Psoas muscle (tissue), 7 donors: ENCODE measurements at regions not wholly inside any gene's neighbourhood (a gene's known extent, or its start where the extent isn't known, plus 50 kb on each side); places are given as distances from the start of the nearest gene placed in this dataset.

ENCODE experiments used
- ATAC-seq, 4 donors: fragments of 200-7000 bp; cut with Tn5 transposase; one replicate each; pipeline ENCODE4 v1.9.1; 2020; ENCODE audit warnings: moderate library complexity in 3 of 4, mild to moderate bottlenecking in 2 of 4
- DNase-seq, 2 donors: peaks; one replicate each; pipeline ENCODE4 v3.0.0-alpha.2; 2020
- H3K27ac ChIP-seq: fragments of 200-600 bp; one replicate; pipeline ENCODE4 v1.8.0; 2022
- H3K27me3 ChIP-seq, 3 donors: fragments of 200-600 bp in 1 of 3; one replicate each; pipeline versions ENCODE4 v1.6.1 to v1.8.0; 2013 to 2022; ENCODE audit warnings: low read length in 2 of 3, mild to moderate bottlenecking in 2 of 3, moderate library complexity in 1 of 3; ENCODE audit not compliant: insufficient read depth in 3 of 3
- H3K36me3 ChIP-seq, 2 donors: fragments of 200-600 bp in 1 of 2; one replicate each; pipeline versions ENCODE4 v1.6.1 to v1.8.0; 2013 to 2022; ENCODE audit warnings: low read depth in 1 of 2, mild to moderate bottlenecking in 1 of 2, moderate library complexity in 1 of 2; ENCODE audit not compliant: insufficient read depth in 1 of 2
- H3K4me1 ChIP-seq: fragments of 200-600 bp; one replicate; pipeline ENCODE4 v1.8.0; 2022
- H3K4me3 ChIP-seq: fragments of 200-600 bp; one replicate; pipeline ENCODE4 v1.8.0; 2022; ENCODE audit warnings: mild to moderate bottlenecking
- H3K9me3 ChIP-seq: fragments of 200-600 bp; one replicate; pipeline ENCODE4 v1.8.0; 2022
- WGBS, 3 donors: extraction: QIAGEN DNeasy Blood & Tissue Kit; methylation state at CpG; one replicate each; pipeline versions ENCODE4 v1.1.6 to v1.1.7; 2013; 5-methylcytosine and 5-hydroxymethylcytosine counted together
- intact Hi-C, 2 donors: fragments of 100-400 bp; cut with DNase I; formaldehyde crosslinking; loops; one replicate each; pipeline versions ENCODE4 v1.11.0 to v1.14.2; 2022
- TF ChIP-seq, protein P1 (sequence below): fragments of 200-600 bp; IDR thresholded peaks from one replicate; pipeline ENCODE4 v1.8.0; 2022; ENCODE audit warnings: antibody characterized with exemption
- donor health status: healthy with polysubstance abuse.
- donor health status: DM: no; HTN: no; CAD: no; lungs with moderate emphysema.
- donor health status: Bipolar disorder and iron deficiency.
- donor health status: healthy.
- donor health status: DM: yes; HTN: yes; CAD: no.
- donor health status: DM: no; HTN: no; CAD: no.
- donor health status: DM: yes; HTN: yes; CAD: no.

GRCh38 chr15:96692826-96693225, 362.3 kb downstream of the NR2F2 start:
- Histone ChIP-seq H3K4me3 (no peak overlapping the region), H3K27me3 (peaks cover 0 to 3% (median 0%) of the 10 kb centered on the region in 3 donors), H3K9me3 (no peaks in the 10 kb centered on the region), H3K36me3 (no peaks in the 10 kb centered on the region), H3K4me1 (no peaks in the 10 kb centered on the region), H3K27ac (no peak overlapping the region)
- no peak for DNase-seq
- WGBS, 3 donors = 48 to 61% (median 59%) methylated on average over 7 of the region's 7 CpGs
- ATAC-seq = no peak
- TF ChIP-seq, protein P1, sequence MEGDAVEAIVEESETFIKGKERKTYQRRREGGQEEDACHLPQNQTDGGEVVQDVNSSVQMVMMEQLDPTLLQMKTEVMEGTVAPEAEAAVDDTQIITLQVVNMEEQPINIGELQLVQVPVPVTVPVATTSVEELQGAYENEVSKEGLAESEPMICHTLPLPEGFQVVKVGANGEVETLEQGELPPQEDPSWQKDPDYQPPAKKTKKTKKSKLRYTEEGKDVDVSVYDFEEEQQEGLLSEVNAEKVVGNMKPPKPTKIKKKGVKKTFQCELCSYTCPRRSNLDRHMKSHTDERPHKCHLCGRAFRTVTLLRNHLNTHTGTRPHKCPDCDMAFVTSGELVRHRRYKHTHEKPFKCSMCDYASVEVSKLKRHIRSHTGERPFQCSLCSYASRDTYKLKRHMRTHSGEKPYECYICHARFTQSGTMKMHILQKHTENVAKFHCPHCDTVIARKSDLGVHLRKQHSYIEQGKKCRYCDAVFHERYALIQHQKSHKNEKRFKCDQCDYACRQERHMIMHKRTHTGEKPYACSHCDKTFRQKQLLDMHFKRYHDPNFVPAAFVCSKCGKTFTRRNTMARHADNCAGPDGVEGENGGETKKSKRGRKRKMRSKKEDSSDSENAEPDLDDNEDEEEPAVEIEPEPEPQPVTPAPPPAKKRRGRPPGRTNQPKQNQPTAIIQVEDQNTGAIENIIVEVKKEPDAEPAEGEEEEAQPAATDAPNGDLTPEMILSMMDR = no peak
- intact Hi-C loops = no loop called here

GRCh38 chr15:96693515-96693914, 363.0 kb downstream of the NR2F2 start:
- ATAC-seq = no peak
- no peak overlapping the region for H3K4me3 ChIP-seq
- TF ChIP-seq, protein P1 = no peak
- no peaks in the 10 kb centered on the region for H3K36me3 ChIP-seq
- no peaks in the 10 kb centered on the region for H3K4me1 ChIP-seq
- intact Hi-C loops = no loop called here
- H3K27me3 ChIP-seq = peaks cover 0 to 3% (median 0%) of the 10 kb centered on the region in 3 donors
- H3K9me3 ChIP-seq = no peaks in the 10 kb centered on the region
- DNase-seq = no peak
- 81 to 90% (median 87%) methylated on average over 2 of the region's 2 CpGs for WGBS, 3 donors
- H3K27ac ChIP-seq = no peak overlapping the region

- Histone ChIP-seq H3K27me3 (peaks cover 0 to 3% (median 0%) of the 10 kb centered on the region in 3 donors), H3K4me1 (no peaks in the 10 kb centered on the region), H3K27ac (no peak overlapping the region), H3K4me3 (no peak overlapping the region), H3K9me3 (no peaks in the 10 kb centered on the region), H3K36me3 (no peaks in the 10 kb centered on the region)
- intact Hi-C loops = no loop called here
- TF ChIP-seq, protein P1 = no peak
- 41 to 52% (median 51%) methylated on average over 4 of the region's 4 CpGs for WGBS, 3 donors
- ATAC-seq (no peak), DNase-seq (no peak)
Observed at GRCh38 chr15:96693990-96694517, 363.6 kb downstream of the NR2F2 start.

DNA sequence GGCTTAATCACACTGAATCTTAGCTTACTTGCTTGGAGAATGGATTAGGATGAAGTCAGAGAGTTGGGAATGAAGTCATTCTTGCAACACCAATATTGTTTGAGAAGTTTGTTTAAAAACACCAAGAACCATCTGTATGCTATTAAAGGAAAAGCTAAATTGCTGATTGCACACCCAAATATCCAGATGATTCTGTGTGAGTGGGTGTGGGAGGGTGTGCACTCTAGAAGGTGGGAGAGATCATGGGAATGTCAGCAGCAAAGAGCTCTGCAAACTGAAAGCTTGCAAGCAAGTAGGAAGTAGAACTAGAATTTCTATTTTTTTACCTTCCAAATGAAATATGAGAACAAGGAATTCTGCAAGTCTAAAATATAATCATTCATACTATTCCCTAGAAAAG, 364.9 kb downstream of the NR2F2 start:
- ATAC-seq = no peak
- no peaks in the 10 kb centered on the region for H3K4me1 ChIP-seq
- TF ChIP-seq, protein P1 = no peak
- H3K9me3 ChIP-seq = no peaks in the 10 kb centered on the region
- H3K27ac ChIP-seq = no peak overlapping the region
- intact Hi-C loops = no loop called here
- no peaks in the 10 kb centered on the region for H3K36me3 ChIP-seq
- DNase-seq = no peak
- peaks cover 0 to 3% (median 0%) of the 10 kb centered on the region in 3 donors for H3K27me3 ChIP-seq
- no peak overlapping the region for H3K4me3 ChIP-seq

- 59 to 64% (median 63%) methylated on average over 3 of the region's 3 CpGs for WGBS, 3 donors
- intact Hi-C loops = loop anchor here in 1 of 2 donors (10.0 kb wide), 1 partner anchor 345 kb away; no protein-coding TSS in a partner anchor
Observed at GRCh38 chr15:96699871-96700401, 369.4 kb downstream of the NR2F2 start.

More at GRCh38 chr15:96699871-96700401, 369.4 kb downstream of the NR2F2 start:
- Histone ChIP-seq H3K4me1 (no peaks in the 10 kb centered on the region), H3K9me3 (no peaks in the 10 kb centered on the region), H3K36me3 (no peaks in the 10 kb centered on the region), H3K4me3 (no peak overlapping the region), H3K27me3 (peaks cover 0 to 17% (median 2%) of the 10 kb centered on the region in 3 donors), H3K27ac (no peak overlapping the region)
- DNase-seq (no peak), ATAC-seq (no peak)
- TF ChIP-seq, protein P1 = no peak
